Muscle of arm (tissue), 1 donor: ENCODE measurements at regions not wholly inside any gene's neighbourhood (a gene's known extent, or its start where the extent isn't known, plus 50 kb on each side); places are given as distances from the start of the nearest gene placed in this dataset.
"Not testable (repeated sequence)": the region's sequence is repeated elsewhere in the genome, so short reads cannot be mapped to it uniquely, and the experiment has no call there.

Experiments
- DNase-seq: peaks from one replicate; pipeline ENCODE4 v3.0.0-alpha.2; 2013

DNA sequence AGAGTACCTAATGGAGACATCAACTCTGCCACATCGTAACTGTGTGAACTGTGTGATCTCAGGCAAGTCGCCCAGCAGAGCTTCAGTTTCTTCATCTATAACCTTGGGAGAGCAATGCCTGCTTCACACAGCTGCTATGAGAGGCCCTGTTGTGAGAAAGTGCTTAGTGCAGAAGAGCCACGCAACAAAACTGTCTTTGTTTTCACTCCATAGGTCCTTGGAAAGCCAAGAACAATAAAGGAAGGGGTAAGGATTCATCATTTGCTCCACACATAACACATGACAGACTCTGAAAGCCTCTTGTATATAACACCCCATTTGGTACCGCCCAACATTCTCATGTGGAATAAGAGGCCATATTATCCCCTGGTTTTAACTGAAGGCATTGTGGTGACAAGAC lies 231.9 kb upstream of the ISX start:
- no peak for DNase-seq

DNA sequence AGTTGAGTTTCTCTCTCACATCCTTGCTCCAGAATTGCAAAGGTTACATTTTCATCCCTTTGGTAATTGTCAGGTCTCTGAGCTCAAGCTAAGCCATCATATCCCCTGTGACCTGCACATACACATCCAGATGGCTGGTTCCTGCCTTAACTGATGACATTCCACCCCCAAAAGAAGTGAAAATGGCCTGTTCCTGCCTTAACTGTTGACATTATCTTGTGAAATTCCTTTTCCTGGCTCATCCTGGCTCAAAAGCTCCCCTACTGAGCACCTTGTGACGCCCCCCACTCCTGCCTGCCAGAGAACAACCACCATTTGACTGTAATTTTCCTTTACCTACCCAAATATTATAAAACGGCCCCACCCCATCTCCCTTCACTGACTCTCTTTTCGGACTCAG lies 231.4 kb upstream of the ISX start:
- DNase-seq: not testable (repeated sequence)

DNA sequence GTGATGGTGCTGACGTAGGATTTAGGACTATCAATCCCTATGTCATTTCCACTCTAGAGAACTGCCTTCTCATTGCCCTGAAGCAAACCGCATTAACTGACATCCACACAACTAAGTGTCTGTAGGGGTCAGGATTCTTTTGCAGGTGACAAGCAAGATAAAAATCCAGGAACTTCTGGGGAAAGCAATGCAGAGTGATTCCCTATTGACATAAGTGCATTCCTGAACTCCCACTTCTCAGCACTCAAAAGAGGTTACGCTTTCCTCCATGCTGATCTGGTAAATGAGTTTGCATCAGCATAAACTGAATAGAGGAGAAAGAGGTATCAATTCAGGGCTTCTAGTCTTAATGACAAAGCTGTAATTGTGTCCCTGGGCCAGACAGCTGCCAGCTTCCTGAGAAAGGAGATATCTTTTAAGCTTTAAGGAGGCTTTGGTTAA lies 224.6 kb upstream of the ISX start:
- no peak for DNase-seq

DNA sequence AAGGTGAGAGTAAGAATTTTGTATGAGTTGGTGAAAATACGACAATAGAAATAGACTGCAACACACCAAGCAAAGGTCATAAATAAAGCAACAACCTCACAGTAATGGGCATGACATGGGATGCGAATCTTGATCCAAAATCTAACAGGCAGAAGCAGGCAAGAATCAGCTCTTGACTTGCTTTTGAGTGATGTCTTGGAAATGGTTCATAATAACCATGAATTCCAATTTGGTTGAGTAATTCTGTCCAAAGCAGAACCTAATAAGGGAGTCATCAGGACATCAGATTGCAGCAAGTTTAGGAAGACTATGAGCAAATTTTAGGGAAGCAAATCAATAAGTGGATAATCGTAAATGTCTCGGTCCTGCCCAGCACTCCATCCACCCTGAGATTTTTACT lies 224.0 kb upstream of the ISX start:
- no peak for DNase-seq

DNA sequence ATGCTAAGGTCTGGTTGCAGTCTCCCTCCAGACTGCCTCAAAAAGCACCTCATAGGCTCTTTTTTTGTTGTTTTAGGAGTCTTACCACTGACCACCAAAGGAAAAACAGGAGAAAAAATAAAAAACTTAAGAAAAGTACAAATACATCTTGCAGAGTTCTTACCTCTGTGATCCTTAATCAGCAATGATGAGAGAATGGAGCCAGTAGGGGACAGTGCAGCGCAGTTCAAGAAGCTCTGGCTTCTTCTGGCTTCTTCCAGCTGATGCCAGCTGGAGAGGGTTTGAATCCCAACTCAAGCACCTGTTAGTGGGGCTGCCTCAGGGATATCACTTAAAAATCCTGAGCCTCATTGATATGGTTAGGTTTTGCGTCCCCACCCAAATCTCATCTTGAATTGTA lies 223.3 kb upstream of the ISX start:
- DNase-seq: no peak

DNA sequence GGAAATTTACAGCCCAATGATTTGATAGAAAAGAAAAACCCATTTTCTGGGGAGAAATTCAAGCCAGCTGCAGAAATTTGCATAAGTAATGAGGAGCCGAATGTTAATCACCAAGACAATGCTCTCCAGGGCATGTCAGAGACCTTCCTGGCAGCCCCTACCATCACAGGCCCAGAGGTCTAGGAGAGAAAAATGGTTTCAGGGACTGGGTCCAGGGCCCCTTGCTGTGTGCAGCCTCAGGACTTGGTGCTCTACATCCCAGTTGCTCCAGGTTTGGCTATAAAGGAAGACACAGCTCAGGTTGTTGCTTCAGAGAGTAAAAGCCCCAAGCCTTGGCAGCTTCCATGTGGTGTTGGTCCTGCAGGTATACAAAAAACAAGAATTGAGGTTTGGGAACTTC lies 222.2 kb upstream of the ISX start:
- DNase-seq: not testable (repeated sequence)

DNA sequence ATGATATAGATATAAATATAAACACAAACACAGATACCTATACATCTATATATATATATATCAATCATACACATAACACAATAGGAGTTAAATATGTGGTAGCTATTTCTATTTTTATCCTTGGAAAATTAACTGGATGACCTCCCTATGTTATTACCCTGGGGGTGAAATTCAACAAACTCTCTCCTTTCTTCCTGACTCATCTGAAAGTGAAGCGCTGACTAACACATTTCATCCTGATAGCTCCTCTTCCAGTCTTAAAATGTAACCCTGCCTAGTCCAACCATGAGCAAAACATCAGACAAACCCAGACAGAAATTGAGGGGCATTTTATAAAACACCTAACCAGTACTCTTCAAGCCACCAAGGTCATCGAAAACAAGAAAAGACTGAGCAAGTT lies 220.6 kb upstream of the ISX start:
- no peak for DNase-seq

DNA sequence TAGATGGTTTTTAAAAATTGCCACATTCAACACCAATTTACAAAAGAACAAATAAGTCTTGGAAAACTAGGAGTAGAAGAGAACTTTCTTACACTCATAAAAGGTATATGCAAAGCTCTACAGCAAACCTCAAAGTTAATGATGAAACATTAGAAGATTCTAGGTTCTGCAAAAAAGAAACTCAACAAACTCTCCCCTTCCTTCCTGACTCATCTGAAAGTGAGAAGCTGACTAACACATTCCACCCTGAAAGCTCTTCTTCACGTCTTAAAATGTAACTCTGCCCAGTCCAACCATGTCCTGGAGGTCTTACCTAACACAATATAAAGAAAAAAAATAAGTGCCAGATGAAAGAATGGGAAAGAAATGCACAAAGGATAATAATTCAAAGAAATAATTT lies 218.9 kb upstream of the ISX start:
- no peak for DNase-seq

DNA sequence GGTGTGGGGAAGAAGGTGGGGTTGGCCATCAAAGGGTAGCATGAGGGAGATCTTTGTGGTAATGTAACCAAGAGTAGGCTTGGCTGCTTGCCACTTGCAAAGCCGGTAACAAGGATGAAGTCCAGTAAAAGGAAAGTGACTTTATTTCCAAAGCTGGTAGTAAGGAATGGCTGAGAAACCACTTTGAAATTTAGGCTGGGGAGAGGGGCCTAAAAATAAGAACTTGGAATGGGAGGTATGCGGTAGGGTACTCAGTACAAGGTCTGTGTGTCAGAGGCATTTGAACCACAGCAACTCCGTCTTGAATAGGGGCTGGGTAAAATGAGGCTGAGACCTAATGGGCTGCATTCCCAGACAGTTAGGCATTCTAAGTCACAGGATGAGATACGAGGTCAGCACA lies 216.0 kb upstream of the ISX start:
- DNase-seq: no peak

DNA sequence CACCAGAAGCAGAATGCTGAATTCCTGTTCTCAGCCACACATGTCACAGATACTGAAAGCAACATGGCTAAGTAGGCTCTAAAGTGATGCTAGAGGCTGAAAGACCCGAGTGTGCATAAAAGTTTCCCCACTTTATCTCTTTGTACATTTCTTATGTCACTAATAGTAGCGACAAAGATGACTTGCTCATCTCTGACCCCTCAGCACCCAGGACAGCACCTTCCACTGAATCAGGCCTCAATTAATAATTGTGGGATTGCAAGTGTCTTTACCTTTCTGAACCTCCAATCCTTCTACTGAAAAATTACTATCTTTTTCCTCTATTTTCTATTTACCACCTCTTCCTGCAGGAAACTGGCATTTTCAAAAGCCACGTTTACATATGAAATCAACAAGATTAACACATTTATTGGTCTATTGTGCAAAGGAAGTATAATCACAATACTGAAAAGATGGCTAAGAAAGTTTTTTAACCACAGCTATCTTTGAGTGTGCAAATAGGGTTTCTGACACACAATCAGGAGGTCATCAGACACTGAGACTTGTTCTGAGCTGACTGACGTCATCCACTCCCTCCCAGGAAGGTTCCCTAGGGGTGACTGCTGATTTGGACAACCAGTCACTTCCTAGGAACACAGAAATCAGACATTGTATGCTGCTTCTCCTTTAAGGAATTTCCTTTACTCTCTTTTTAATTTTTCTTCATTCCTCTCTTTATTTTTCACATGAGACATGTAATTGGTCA lies 213.9 kb upstream of the ISX start:
- DNase-seq: no peak

DNA sequence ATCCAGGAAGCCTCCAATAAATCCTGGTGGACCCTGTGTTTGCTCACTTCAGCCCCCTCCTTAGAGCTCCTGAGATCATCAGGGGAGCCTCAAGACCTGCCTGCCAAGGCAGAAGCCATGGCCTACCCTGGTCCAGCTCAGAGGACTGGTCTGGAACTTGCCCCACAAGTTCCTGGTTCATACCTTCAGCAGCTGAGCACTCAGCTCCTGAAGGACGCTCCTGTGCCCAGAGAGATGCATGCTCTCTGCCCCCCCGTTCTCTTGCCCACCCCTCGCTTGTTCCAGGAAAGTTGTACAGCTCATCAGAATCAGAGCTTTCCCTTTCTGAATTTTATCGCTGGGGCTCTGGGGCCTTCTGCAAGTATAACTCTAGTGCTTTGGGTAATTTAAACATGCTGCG lies 210.5 kb upstream of the ISX start:
- DNase-seq: no peak

DNA sequence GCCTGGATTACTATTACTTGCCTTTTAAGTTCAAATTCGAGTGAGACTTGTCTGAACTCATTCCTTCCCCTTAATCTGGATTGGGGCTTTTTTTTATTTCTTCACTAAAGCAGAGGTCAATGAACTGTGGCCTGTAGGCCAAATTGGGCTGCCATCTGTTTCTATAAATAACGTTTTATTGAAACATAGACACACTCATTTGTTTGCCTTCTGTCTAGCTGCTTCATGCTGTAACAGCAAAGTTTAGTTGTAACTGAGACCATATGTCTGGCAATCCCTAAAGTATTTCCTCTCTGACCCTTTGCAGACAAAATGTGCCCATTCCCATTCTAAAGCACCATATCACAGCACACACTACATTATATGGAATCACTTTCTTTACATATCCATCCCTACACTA lies 207.9 kb upstream of the ISX start:
- no peak for DNase-seq

DNA sequence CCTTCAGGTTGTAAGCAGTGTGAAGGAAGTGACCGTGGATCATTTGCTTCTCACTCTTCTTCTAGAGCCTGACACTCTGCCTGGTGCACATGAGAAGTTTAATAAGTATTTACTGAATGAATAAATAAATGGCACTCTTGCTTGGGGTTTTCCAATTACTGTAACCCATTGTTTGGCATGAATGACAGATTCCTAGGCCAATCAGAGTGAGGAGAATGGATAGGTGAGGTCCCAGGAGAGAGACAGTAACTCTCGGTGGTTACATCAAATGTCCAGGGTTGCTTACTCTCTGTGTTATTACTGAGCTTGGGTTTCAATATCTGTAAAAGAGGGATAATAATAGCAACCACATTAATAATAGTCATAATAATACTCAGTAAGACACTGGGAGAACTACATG lies 204.2 kb upstream of the ISX start:
- DNase-seq: no peak

DNA sequence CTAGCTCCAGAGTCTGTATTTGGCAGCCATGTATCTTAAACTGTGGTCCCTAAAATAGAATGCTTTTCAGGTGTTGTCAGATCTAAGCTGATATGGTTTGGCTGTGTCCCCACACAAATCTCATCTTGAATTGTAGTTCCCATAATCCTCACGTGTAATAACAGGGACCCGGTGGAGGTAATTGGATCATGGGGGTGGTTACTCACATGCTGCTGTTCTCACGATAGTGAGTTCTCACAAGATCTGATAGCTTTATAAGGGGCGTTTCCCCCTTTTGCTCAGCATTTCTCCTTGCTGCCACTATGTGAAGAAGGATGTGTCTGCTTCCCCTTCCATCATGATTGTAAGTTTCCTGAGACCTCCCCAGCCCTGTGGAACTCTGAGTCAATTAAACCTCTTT lies 199.9 kb upstream of the ISX start:
- DNase-seq: no peak

DNA sequence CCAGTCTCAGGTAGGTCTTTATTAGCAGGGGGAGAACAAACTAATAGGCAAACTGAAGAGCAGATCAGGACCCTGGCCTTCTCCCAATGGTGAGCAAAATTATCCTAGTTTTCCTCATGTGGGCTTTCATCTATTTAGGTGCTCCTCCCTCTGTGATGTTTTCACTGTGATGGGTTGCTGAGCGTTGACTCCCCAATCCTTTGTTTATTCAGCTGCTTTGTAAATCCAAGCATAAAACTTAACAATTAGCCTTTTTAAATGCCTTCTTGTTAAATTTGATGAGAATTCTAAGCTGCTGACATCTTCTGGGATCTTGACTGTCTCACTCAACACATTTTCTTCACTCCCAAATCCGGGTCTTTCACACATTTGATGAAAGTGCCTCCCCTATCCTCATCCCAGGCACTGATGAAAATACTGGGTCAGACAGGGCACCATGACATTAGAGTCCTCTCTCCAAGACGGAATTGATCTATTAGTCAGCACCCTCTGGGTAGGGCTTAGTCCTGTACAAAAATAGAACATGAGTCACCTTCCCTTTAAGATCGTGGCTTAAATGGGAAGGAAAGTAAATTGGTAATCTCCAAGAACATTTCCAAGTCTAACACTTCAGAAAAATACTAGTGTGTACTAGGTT lies 199.3 kb upstream of the ISX start:
- no peak for DNase-seq

DNA sequence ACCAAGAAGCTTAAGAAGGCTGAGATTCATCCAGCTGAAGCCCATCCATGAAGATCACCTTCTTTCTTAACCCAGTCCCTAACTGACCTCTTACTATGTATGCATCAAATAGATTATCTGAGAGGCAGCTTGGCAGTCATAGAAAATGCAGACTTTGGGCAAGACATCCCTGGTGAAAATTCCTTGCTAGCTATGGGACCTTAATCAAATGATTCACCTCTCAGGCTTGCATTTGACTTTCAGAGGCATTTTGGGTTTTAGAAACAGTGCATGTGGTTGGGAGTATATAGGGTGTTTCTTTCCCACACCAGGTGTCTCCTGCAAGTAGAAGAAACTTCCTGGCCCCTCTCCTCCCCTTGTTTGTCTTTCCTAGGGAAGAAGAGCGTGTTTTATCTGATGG lies 188.5 kb upstream of the ISX start:
- no peak for DNase-seq

DNA sequence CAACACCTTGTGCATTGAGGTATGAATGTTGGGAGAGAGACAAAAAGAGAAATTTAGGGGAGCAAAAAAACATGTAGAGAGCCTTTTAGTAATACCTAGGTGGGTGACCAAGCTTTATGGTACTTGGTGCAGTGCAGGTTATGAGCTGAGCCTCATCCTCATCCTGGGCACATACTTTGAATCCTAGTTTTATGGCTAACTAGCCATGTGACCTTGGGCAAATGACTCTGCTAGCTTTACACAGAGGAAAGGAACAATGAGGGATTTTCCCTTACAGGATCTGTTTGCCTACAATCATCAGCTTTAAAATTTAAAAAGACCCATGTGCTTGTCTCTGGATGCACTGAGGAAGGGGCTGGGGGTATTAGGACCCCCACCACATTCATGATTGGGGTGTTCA lies 187.8 kb upstream of the ISX start:
- no peak for DNase-seq

DNA sequence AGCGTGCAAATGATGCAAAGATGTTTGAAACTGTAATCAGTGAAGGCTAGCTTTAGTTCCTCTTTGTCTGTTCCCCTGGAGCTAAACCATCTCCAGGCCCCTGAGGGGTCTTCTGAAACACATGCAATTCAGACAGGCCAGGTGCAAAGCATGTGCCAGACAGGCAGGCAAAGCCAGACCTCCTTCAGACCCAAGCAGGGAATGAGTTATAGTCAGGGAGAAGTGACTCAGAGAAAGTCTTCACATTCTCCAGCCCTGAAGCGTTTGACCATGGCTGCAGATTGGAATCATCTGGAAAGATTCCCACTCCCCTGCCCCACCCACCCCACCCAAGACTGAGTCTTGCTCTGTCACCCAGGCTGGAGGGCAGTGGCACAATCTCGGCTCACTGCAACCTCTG lies 187.0 kb upstream of the ISX start:
- DNase-seq: no peak

DNA sequence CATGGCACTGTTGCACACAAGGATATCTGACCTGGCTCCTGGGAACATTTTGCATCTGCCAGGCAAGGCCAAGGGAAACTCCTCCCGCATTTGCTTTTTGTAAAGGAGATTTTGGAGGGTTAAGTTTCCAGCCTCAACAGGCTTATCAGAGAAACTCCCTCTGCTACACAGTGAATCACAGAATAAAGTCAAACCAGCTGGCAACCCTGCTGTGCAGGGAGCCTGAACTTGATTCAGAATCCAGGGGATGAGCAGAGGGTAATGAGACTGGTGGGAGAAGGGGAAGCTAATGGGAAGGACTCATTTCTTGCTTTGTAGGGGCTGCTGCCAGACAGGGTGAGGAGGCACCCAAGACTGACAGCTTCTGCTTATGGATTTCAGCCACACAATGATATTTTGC lies 185.3 kb upstream of the ISX start:
- DNase-seq: no peak

DNA sequence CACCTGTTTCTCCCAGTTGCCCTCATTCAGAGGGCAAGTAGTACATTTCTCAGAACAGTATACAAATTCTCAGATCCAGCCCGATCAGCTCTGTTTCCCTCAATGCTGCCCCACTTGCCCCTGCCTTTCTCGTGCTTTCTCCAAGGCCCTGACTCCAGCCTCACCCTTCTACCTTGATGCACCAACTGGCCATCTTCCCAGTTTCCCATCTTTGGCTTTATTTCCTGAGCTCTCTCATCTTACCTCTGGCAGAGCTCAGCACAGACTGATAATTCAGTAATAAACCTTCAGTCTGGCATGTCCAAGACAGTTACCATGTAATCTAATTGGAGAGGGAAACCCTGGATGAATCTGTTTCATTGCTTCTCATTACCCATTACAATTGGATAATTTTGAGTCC lies 184.5 kb upstream of the ISX start:
- DNase-seq: no peak

DNA sequence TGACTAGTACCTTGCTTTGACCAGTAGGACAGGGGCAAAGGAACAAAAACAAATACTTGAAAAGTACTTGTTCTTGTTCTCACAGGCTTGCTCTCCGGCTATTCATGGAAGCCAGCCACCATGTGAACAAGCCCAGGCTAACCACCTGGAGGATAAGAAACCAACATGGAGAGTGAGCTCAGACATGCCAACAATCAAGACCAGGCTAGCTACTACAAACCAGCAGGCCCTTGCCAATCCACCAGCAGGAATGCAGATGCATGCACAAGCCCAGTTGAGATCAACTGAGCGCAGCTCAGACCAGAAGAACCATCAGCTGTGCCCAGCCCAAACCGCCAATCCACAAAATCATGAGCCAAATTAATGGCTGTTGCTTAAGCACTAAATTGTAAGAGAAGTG lies 180.1 kb upstream of the ISX start:
- no peak for DNase-seq

DNA sequence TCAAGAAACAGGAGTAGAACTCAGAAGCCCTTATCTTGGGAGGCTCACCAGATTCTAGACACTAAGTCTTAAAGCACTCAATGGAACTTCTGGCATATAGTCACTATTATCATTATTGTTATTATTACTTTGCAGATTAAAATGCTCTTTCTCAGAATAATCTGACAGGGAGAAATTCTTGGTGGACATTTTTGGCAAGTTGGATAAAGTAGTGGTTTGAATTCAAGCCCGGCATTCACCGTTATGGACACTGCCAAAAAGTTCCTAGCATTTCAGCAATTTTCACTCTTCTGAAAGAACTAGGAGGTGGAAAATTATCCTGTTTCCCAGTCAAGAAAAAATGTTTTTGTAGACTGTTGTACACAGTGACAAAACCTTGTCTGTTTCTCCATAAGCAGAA lies 179.6 kb upstream of the ISX start:
- no peak for DNase-seq

DNA sequence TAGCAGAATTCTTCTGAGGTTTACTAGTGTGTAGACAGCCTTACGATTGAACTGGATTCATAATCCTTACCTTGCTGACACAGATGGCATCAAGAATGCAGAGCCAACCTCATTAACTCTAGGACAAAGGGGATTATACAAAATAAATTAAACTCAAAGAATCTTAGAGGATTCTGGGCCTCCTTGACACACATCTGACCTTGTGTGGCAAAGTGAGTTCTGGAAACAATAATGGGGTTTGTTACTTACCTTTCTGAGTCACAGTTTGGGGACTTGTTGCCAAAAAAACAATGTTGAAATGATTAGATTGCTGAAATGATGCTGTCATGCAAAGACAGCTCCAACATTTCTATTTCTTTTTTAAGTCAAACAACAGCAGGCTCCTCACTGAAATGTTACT lies 179.1 kb upstream of the ISX start:
- DNase-seq: no peak

DNA sequence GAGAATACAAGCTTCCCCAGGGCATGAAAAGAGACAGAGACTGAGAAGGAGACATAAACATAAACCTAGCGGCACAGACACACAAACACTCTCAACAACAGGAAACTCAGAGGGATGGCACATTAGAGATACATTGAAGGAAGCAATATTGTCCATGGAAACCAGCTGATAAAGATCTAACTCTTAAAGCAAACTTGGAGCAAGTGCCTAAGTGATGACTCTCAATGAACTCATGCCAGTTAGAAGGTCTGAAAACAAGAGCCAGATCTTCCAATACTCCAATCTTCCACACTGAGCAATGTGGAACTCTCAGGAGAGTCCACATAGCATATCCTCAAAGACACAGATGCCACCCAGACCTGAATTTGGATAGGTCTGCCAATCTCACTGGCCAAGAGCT lies 168.8 kb upstream of the ISX start:
- no peak for DNase-seq
